ENCODE measurements at regions not wholly inside any gene's neighbourhood (a gene's known extent, or its start where the extent isn't known, plus 50 kb on each side); places are given as distances from the start of the nearest gene placed in this dataset.

DNA sequence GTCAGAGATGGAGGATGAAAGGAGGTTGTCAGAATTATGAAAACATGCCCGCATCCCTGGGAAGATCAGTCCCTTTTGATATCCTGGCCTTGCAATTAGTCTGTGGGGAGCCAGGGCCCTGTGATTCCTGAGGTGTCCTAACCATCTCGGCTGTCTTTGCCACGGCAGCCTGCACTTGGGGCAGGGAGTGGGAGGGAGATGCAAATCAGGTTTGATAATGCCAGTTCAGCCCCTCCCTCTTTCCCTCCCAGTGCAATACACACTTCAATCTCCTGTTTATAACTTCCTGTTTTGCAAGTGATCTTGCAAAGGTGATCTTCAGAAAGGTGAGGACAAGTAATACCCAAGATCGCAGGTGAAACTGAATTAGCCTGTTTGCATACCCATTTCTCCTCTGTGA lies 114.0 kb upstream of the ALDH1B1 start:
- TF ChIP-seq, protein P1, sequence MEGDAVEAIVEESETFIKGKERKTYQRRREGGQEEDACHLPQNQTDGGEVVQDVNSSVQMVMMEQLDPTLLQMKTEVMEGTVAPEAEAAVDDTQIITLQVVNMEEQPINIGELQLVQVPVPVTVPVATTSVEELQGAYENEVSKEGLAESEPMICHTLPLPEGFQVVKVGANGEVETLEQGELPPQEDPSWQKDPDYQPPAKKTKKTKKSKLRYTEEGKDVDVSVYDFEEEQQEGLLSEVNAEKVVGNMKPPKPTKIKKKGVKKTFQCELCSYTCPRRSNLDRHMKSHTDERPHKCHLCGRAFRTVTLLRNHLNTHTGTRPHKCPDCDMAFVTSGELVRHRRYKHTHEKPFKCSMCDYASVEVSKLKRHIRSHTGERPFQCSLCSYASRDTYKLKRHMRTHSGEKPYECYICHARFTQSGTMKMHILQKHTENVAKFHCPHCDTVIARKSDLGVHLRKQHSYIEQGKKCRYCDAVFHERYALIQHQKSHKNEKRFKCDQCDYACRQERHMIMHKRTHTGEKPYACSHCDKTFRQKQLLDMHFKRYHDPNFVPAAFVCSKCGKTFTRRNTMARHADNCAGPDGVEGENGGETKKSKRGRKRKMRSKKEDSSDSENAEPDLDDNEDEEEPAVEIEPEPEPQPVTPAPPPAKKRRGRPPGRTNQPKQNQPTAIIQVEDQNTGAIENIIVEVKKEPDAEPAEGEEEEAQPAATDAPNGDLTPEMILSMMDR (IDR thresholded peaks at IDR 0.05) = no peak
- TF ChIP-seq EP300 (IDR thresholded peaks at IDR 0.05) (no peak), POLR2A (IDR thresholded peaks at IDR 0.05; ENCODE audit: low read depth) (no peak)
